Loucy (cell line): ENCODE measurements at regions not wholly inside any gene's neighbourhood (a gene's known extent, or its start where the extent isn't known, plus 50 kb on each side); places are given as distances from the start of the nearest gene placed in this dataset.

Experiments
- H2AFZ ChIP-seq: fragments of 200-600 bp; sonication (generic); 2 replicates; pipeline ENCODE4 v1.6.0; 2016; ENCODE audit warnings: antibody characterized with exemption, mild to moderate bottlenecking, low read length, moderate library complexity
- H3F3A ChIP-seq: fragments of 200-600 bp; 2 replicates; pipeline ENCODE4 v1.6.0; 2016; ENCODE audit warnings: antibody characterized with exemption, low read depth, mild to moderate bottlenecking
- H3K27me3 ChIP-seq: fragments of 200-600 bp; sonication (generic); 2 replicates; pipeline ENCODE4 v1.6.1; 2014; ENCODE audit warnings: low read length, mild to moderate bottlenecking; ENCODE audit not compliant: insufficient read depth, poor library complexity, severe bottlenecking
- H3K36me3 ChIP-seq: fragments of 200-600 bp; sonication (generic); 2 replicates; pipeline ENCODE4 v1.6.1; 2016; ENCODE audit warnings: low read length; ENCODE audit not compliant: insufficient read depth
- H3K4me1 ChIP-seq: fragments of 200-600 bp; sonication (generic); 2 replicates; pipeline ENCODE4 v1.5.1; 2014; ENCODE audit warnings: low read length, mild to moderate bottlenecking; ENCODE audit not compliant: insufficient read depth, poor library complexity, severe bottlenecking
- H3K4me2 ChIP-seq: fragments of 200-600 bp; sonication (generic); 2 replicates; pipeline ENCODE4 v1.6.0; 2014; ENCODE audit warnings: antibody characterized with exemption, low read length, low read depth, mild to moderate bottlenecking; ENCODE audit not compliant: poor library complexity, severe bottlenecking
- H3K4me3 ChIP-seq: fragments of 200-600 bp; sonication (generic); 2 replicates; pipeline ENCODE4 v1.5.1; 2014; ENCODE audit warnings: low read length, mild to moderate bottlenecking, mixed read lengths; ENCODE audit not compliant: poor library complexity, severe bottlenecking
- H3K79me2 ChIP-seq: fragments of 200-600 bp; sonication (generic); 2 replicates; pipeline ENCODE4 v1.6.1; 2014; ENCODE audit warnings: low read length; ENCODE audit not compliant: insufficient read depth
- H3K9ac ChIP-seq: fragments of 200-600 bp; sonication (generic); 2 replicates; pipeline ENCODE4 v1.6.0; 2014; ENCODE audit warnings: mild to moderate bottlenecking, low read depth, low read length, moderate library complexity; ENCODE audit not compliant: poor library complexity, severe bottlenecking
- H3K9me2 ChIP-seq: fragments of 200-600 bp; sonication (generic); replicated peaks from 2 replicates; pipeline ENCODE4 v1.6.1; 2016; ENCODE audit warnings: low read depth, low read length, mixed read lengths
- H3K9me3 ChIP-seq: fragments of 200-600 bp; sonication (generic); 2 replicates; pipeline ENCODE4 v1.6.1; 2014; ENCODE audit warnings: mild to moderate bottlenecking, antibody characterized with exemption, low read length, low read depth; ENCODE audit not compliant: insufficient read depth
- H4K20me1 ChIP-seq: fragments of 200-600 bp; sonication (generic); 2 replicates; pipeline ENCODE4 v1.6.0; 2014; ENCODE audit warnings: antibody characterized with exemption, low read length, mild to moderate bottlenecking; ENCODE audit not compliant: insufficient read depth, poor library complexity, severe bottlenecking
- CTCF ChIP-seq: fragments of 200-600 bp; sonication (generic); conservative IDR thresholded peaks from 2 replicates; pipeline ENCODE4 v1.5.1; 2014; ENCODE audit warnings: mild to moderate bottlenecking, antibody characterized with exemption, low read length
- EZH2phosphoT487 ChIP-seq: fragments of 200-600 bp; IDR thresholded peaks from 2 replicates; pipeline ENCODE4 v1.6.1; 2018; ENCODE audit warnings: antibody characterized with exemption, mild to moderate bottlenecking, moderate library complexity, borderline replicate concordance

GRCh38 chr5:152070591-152070990 lies 145.9 kb upstream of the GLRA1 start:
- no peak overlapping the region for H3K9ac ChIP-seq
- H3K4me1 ChIP-seq = no peaks in the 10 kb centered on the region
- H3K27me3 ChIP-seq = no peaks in the 10 kb centered on the region
- H3K9me3 ChIP-seq = no peaks in the 10 kb centered on the region
- H3K9me2 ChIP-seq = no peaks in the 10 kb centered on the region
- H3K79me2 ChIP-seq = no peaks in the 10 kb centered on the region
- H3K4me3 ChIP-seq = no peak overlapping the region
- H3F3A ChIP-seq = no peaks in the 10 kb centered on the region
- no peak overlapping the region for H3K4me2 ChIP-seq
- no peaks in the 10 kb centered on the region for H3K36me3 ChIP-seq
- no peak overlapping the region for H2AFZ ChIP-seq
- no peaks in the 10 kb centered on the region for H4K20me1 ChIP-seq
- TF ChIP-seq CTCF (no peak), EZH2phosphoT487 (no peak)

GRCh38 chr5:152066784-152067183 lies 142.1 kb upstream of the GLRA1 start:
- no peak overlapping the region for H2AFZ ChIP-seq
- no peaks in the 10 kb centered on the region for H3K79me2 ChIP-seq
- H3K27me3 ChIP-seq = no peaks in the 10 kb centered on the region
- no peaks in the 10 kb centered on the region for H4K20me1 ChIP-seq
- no peak for TF ChIP-seq EZH2phosphoT487
- TF ChIP-seq CTCF = no peak
- no peaks in the 10 kb centered on the region for H3K4me1 ChIP-seq
- no peaks in the 10 kb centered on the region for H3K9me3 ChIP-seq
- H3K9me2 ChIP-seq = no peaks in the 10 kb centered on the region
- H3K4me3 ChIP-seq = no peak overlapping the region
- no peaks in the 10 kb centered on the region for H3K36me3 ChIP-seq
- H3K4me2 ChIP-seq = no peak overlapping the region
- H3K9ac ChIP-seq = no peak overlapping the region
- no peaks in the 10 kb centered on the region for H3F3A ChIP-seq

DNA sequence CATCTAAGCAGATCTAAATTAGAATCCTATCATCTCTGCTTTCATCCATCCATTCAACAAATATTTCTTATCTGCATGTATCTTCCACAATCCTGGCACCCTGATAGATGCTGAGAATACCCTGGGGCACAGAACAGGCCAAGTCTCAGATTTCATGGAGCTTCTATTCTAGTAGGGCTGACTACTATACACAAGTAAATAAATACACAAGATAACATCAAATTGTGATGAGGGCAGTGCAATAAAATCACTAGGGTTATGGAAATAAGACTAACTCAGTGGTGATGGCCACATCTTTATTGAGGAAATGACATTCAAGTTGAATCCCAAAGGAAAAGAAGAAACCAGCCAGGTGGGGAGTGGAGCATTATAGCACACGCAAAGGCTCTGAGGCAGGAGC lies 138.4 kb upstream of the GLRA1 start:
- H3K27me3 ChIP-seq = no peaks in the 10 kb centered on the region
- H2AFZ ChIP-seq = no peak overlapping the region
- H3K4me1 ChIP-seq = no peaks in the 10 kb centered on the region
- no peaks in the 10 kb centered on the region for H3K36me3 ChIP-seq
- no peaks in the 10 kb centered on the region for H3K9me2 ChIP-seq
- no peak overlapping the region for H3K4me2 ChIP-seq
- no peak overlapping the region for H3K4me3 ChIP-seq
- H3K79me2 ChIP-seq = no peaks in the 10 kb centered on the region
- no peaks in the 10 kb centered on the region for H3F3A ChIP-seq
- H4K20me1 ChIP-seq = no peaks in the 10 kb centered on the region
- H3K9me3 ChIP-seq = no peaks in the 10 kb centered on the region
- H3K9ac ChIP-seq = no peak overlapping the region
- TF ChIP-seq EZH2phosphoT487 (no peak), CTCF (no peak)
